ENCODE measurements at regions not wholly inside any gene's neighbourhood (a gene's known extent, or its start where the extent isn't known, plus 50 kb on each side); places are given as distances from the start of the nearest gene placed in this dataset.

GRCh38 chr7:155183655-155184054 lies 113.5 kb downstream of the HTR5A start:
- TF ChIP-seq CTCF (IDR thresholded peaks at IDR 0.05; ENCODE audit: borderline replicate concordance, extremely low read depth, low read length, poor library complexity, severe bottlenecking) (no peak), EZH2 (IDR thresholded peaks at IDR 0.05; ENCODE audit: borderline replicate concordance, low read depth, low read length, severe bottlenecking) (no peak)
- H2AFZ ChIP-seq (ENCODE audit: low read depth, low read length): no peak overlapping the region
- H3K36me3 ChIP-seq (ENCODE audit: insufficient read depth, low read length): no peaks in the 10 kb centered on the region
- no peaks in the 10 kb centered on the region for H4K20me1 ChIP-seq (ENCODE audit: insufficient read depth, low read length)
- H3K79me2 ChIP-seq (ENCODE audit: insufficient read depth, low read length): no peaks in the 10 kb centered on the region
- H3K9ac ChIP-seq (ENCODE audit: low read depth, low read length): no peak overlapping the region
- H3K27ac ChIP-seq (ENCODE audit: low read length): no peak overlapping the region
- no peak for ATAC-seq (ENCODE audit: insufficient read depth, low read depth)
- H3K4me1 ChIP-seq (ENCODE audit: insufficient read depth, low read length): peaks cover 5% of the 10 kb centered on the region
- H3K27me3 ChIP-seq (ENCODE audit: insufficient read depth, low read length, poor library complexity): no peaks in the 10 kb centered on the region
- H3K9me3 ChIP-seq (ENCODE audit: insufficient read depth, low read length, severe bottlenecking): peaks cover 29% of the 10 kb centered on the region
- no peak overlapping the region for H3K4me3 ChIP-seq (ENCODE audit: low read depth in 1 of 2, low read length in 2 of 2)
- no peak for DNase-seq
- no peak overlapping the region for H3K4me2 ChIP-seq (ENCODE audit: insufficient read depth, low read length)

- DNase-seq: no peak
- Histone ChIP-seq H3K9me3 (ENCODE audit: insufficient read depth, low read length, severe bottlenecking) (peaks cover 29% of the 10 kb centered on the region), H3K4me1 (ENCODE audit: insufficient read depth, low read length) (peaks cover 8% of the 10 kb centered on the region), H3K36me3 (ENCODE audit: insufficient read depth, low read length) (no peaks in the 10 kb centered on the region), H3K4me2 (ENCODE audit: insufficient read depth, low read length) (no peak overlapping the region), H3K79me2 (ENCODE audit: insufficient read depth, low read length) (no peaks in the 10 kb centered on the region), H3K9ac (ENCODE audit: low read depth, low read length) (no peak overlapping the region), H3K4me3 (ENCODE audit: low read depth in 1 of 2, low read length in 2 of 2) (no peak overlapping the region), H2AFZ (ENCODE audit: low read depth, low read length) (no peak overlapping the region), H3K27me3 (ENCODE audit: insufficient read depth, low read length, poor library complexity) (no peaks in the 10 kb centered on the region), H4K20me1 (ENCODE audit: insufficient read depth, low read length) (no peaks in the 10 kb centered on the region), H3K27ac (ENCODE audit: low read length) (no peak overlapping the region)
- TF ChIP-seq EZH2 (IDR thresholded peaks at IDR 0.05; ENCODE audit: borderline replicate concordance, low read depth, low read length, severe bottlenecking): no peak
- ATAC-seq (ENCODE audit: insufficient read depth, low read depth): no peak
Measured at GRCh38 chr7:155184923-155185322, 112.8 kb upstream of the INSIG1 start.

GRCh38 chr7:155187061-155187785 lies 110.5 kb upstream of the INSIG1 start:
- Histone ChIP-seq H3K79me2 (ENCODE audit: insufficient read depth, low read length) (no peaks in the 10 kb centered on the region), H3K4me2 (ENCODE audit: insufficient read depth, low read length) (no peak overlapping the region), H3K36me3 (ENCODE audit: insufficient read depth, low read length) (no peaks in the 10 kb centered on the region)

More at GRCh38 chr7:155187061-155187785, 110.5 kb upstream of the INSIG1 start:
- Histone ChIP-seq H3K27me3 (ENCODE audit: insufficient read depth, low read length, poor library complexity) (no peaks in the 10 kb centered on the region), H3K4me3 (ENCODE audit: low read depth in 1 of 2, low read length in 2 of 2) (no peak overlapping the region), H3K9ac (ENCODE audit: low read depth, low read length) (no peak overlapping the region), H3K4me1 (ENCODE audit: insufficient read depth, low read length) (peaks cover 12% of the 10 kb centered on the region), H4K20me1 (ENCODE audit: insufficient read depth, low read length) (no peaks in the 10 kb centered on the region), H3K27ac (ENCODE audit: low read length) (no peak overlapping the region), H2AFZ (ENCODE audit: low read depth, low read length) (no peak overlapping the region), H3K9me3 (ENCODE audit: insufficient read depth, low read length, severe bottlenecking) (peaks cover 29% of the 10 kb centered on the region)
- TF ChIP-seq EZH2 (IDR thresholded peaks at IDR 0.05; ENCODE audit: borderline replicate concordance, low read depth, low read length, severe bottlenecking) (no peak), CTCF (IDR thresholded peaks at IDR 0.05; ENCODE audit: borderline replicate concordance, extremely low read depth, low read length, poor library complexity, severe bottlenecking) (no peak)
- no peak for ATAC-seq (ENCODE audit: insufficient read depth, low read depth)
- no peak for DNase-seq
